ENCODE measurements at regions not wholly inside any gene's neighbourhood (a gene's known extent, or its start where the extent isn't known, plus 50 kb on each side); places are given as distances from the start of the nearest gene placed in this dataset.

- TF ChIP-seq E2F4 (CRISPR knock-in tag; IDR thresholded peaks at IDR 0.05; ENCODE audit: borderline replicate concordance, low read depth) (no peak), GABPB1 (CRISPR knock-in tag; IDR thresholded peaks at IDR 0.05) (no peak), MAX (CRISPR knock-in tag; IDR thresholded peaks at IDR 0.05) (no peak), CTCF (IDR thresholded peaks at IDR 0.05) (no peak), MLX (CRISPR knock-in tag; IDR thresholded peaks at IDR 0.05) (no peak)
Measured at GRCh38 chr2:66252109-66252508, 182.8 kb upstream of the MEIS1 start.

All from WTC11 (cell line).